Activated B cell treated with CpG ODN at 0.5 μM for 24 hours (primary cell): ENCODE measurements at regions not wholly inside any gene's neighbourhood (a gene's known extent, or its start where the extent isn't known, plus 50 kb on each side); places are given as distances from the start of the nearest gene placed in this dataset.

ENCODE experiments used
- ATAC-seq: fragments of 200-7000 bp; cut with Tn5 transposase; one replicate; pipeline ENCODE4 v1.10.0; 2021; ENCODE audit warnings: low read depth, mild to moderate bottlenecking, moderate library complexity
- CTCF ChIA-PET: fragments of 350-600 bp; sonication (Branson Sonifier 250); formaldehyde crosslinking; loops from one replicate; lab custom pipeline; 2021; ENCODE audit warnings: antibody characterized with exemption; lab: Charles Lee
- POLR2A ChIA-PET: fragments of 350-600 bp; sonication (Branson Sonifier 250); formaldehyde crosslinking; loops from one replicate; lab custom pipeline; 2021; ENCODE audit warnings: antibody characterized with exemption; lab: Charles Lee
- DNase-seq: peaks from one replicate; pipeline ENCODE4 v3.0.0; 2022
- H3K27ac Mint-ChIP-seq: one replicate; pipeline ENCODE4 v1.8.0; 2020; ENCODE audit warnings: mixed read lengths
- H3K27me3 Mint-ChIP-seq: one replicate; pipeline ENCODE4 v1.8.0; 2021; ENCODE audit warnings: mixed read lengths
- H3K36me3 Mint-ChIP-seq: one replicate; pipeline ENCODE4 v1.8.0; 2021; ENCODE audit warnings: low read depth, mixed read lengths
- H3K4me1 Mint-ChIP-seq: one replicate; pipeline ENCODE4 v1.8.0; 2021; ENCODE audit warnings: mixed read lengths
- H3K4me3 Mint-ChIP-seq: one replicate; pipeline ENCODE4 v1.8.0; 2020; ENCODE audit warnings: mild to moderate bottlenecking, mixed read lengths
- H3K9me3 Mint-ChIP-seq: one replicate; pipeline ENCODE4 v1.8.0; 2020; ENCODE audit warnings: mixed read lengths
- CTCF ChIP-seq: fragments of 200-600 bp; IDR thresholded peaks from one replicate; pipeline ENCODE4 v1.8.0; 2022; ENCODE audit warnings: antibody characterized with exemption, mild to moderate bottlenecking
- intact Hi-C: fragments of 100-400 bp; cut with micrococcal nuclease; formaldehyde crosslinking; loops from one replicate; pipeline ENCODE4 v1.15.1; 2024

GRCh38 chr16:85481738-85482137, 131.4 kb upstream of the GSE1 start:
- Mint-ChIP-seq H3K27ac (no peak overlapping the region), H3K27me3 (peaks cover 15% of the 10 kb centered on the region), H3K4me3 (no peak overlapping the region), H3K36me3 (no peaks in the 10 kb centered on the region), H3K9me3 (no peaks in the 10 kb centered on the region), H3K4me1 (peaks cover 15% of the 10 kb centered on the region)
- ATAC-seq = no peak
- no peak for TF ChIP-seq CTCF
- intact Hi-C loops = loop anchor here (2.0 kb wide), 2 partner anchors 73 to 237 kb away; no protein-coding TSS in a partner anchor
- CTCF ChIA-PET = interaction anchor here (1.3 to 3.2 kb wide), 3 partner anchors 96 to 131 kb away, joined by 3 to 22 read pairs (median 12); partner anchors contain the start of gene GSE1
- DNase-seq = no peak
- POLR2A ChIA-PET = no interaction called here

- Mint-ChIP-seq H3K4me1 (peaks cover 15% of the 10 kb centered on the region), H3K9me3 (no peaks in the 10 kb centered on the region), H3K27ac (no peak overlapping the region), H3K4me3 (no peak overlapping the region), H3K36me3 (no peaks in the 10 kb centered on the region), H3K27me3 (peaks cover 18% of the 10 kb centered on the region)
- ATAC-seq (no peak), DNase-seq (no peak)
- ChIA-PET POLR2A (no interaction called here), CTCF (interaction anchor here (0.7 kb wide), 1 partner anchor 80 kb away, joined by 3 read pairs; no protein-coding TSS in a partner anchor)
- intact Hi-C loops = no loop called here
- no peak for TF ChIP-seq CTCF
Measured at GRCh38 chr16:85483424-85483823, 129.7 kb upstream of the GSE1 start.

GRCh38 chr16:85484347-85485300, 128.5 kb upstream of the GSE1 start:
- POLR2A ChIA-PET = no interaction called here
- Mint-ChIP-seq H3K4me1 (peaks cover 15% of the 10 kb centered on the region), H3K27me3 (peaks cover 18% of the 10 kb centered on the region), H3K27ac (no peak overlapping the region), H3K4me3 (no peak overlapping the region), H3K9me3 (no peaks in the 10 kb centered on the region), H3K36me3 (no peaks in the 10 kb centered on the region)
- DNase-seq (no peak), ATAC-seq (no peak)
- no peak for TF ChIP-seq CTCF
- CTCF ChIA-PET = no interaction called here
- intact Hi-C loops = loop anchor here (2.0 kb wide), 1 partner anchor 58 kb away; no protein-coding TSS in a partner anchor

GRCh38 chr16:85485379-85485778, 127.7 kb upstream of the GSE1 start:
- TF ChIP-seq CTCF = no peak
- no peaks in the 10 kb centered on the region for H3K36me3 Mint-ChIP-seq
- no peak overlapping the region for H3K4me3 Mint-ChIP-seq
- DNase-seq (no peak), ATAC-seq (no peak)
- peaks cover 23% of the 10 kb centered on the region for H3K27me3 Mint-ChIP-seq
- ChIA-PET POLR2A (no interaction called here), CTCF (no interaction called here)
- H3K4me1 Mint-ChIP-seq = peaks cover 12% of the 10 kb centered on the region
- no peaks in the 10 kb centered on the region for H3K9me3 Mint-ChIP-seq
- intact Hi-C loops = loop anchor here (2.0 kb wide), 1 partner anchor 59 kb away; no protein-coding TSS in a partner anchor
- H3K27ac Mint-ChIP-seq = no peak overlapping the region

GRCh38 chr16:85486256-85486915, 126.7 kb upstream of the GSE1 start:
- CTCF ChIA-PET = no interaction called here
- no peak for TF ChIP-seq CTCF
- Mint-ChIP-seq H3K4me1 (peaks cover 2% of the 10 kb centered on the region), H3K36me3 (no peaks in the 10 kb centered on the region), H3K27ac (no peak overlapping the region), H3K4me3 (no peak overlapping the region), H3K27me3 (peaks cover 17% of the 10 kb centered on the region), H3K9me3 (no peaks in the 10 kb centered on the region)
- DNase-seq (no peak), ATAC-seq (no peak)
- POLR2A ChIA-PET = no interaction called here
- intact Hi-C loops = no loop called here
